C1 segment of cervical spinal cord (tissue), 14 donors: ENCODE measurements at regions not wholly inside any gene's neighbourhood (a gene's known extent, or its start where the extent isn't known, plus 50 kb on each side); places are given as distances from the start of the nearest gene placed in this dataset.

Experiments used
- DNase-seq, 14 donors: peaks; one replicate each; lab custom pipeline; 2025; lab: John Stamatoyannopoulos, UW

DNA sequence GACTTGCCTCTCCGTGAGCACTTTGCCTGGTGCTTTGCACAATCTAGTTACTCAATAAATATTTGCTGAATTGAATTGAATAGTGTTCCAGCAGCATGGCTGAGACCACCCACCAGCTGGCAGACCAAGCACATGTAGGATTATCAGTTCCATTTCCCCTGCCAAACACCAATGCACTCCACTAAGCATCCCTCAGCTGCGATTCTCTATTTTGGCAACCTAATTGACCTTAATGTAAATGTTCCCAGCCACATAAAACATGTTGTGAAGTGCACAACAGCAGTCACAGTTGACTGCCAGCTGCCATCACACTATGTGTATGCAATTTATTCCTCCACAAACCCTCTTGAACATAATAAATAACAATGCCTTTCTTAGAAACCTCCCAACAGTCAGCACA is 1879.4 kb upstream of the PIK3C3 start:
- DNase-seq: no peak

DNA sequence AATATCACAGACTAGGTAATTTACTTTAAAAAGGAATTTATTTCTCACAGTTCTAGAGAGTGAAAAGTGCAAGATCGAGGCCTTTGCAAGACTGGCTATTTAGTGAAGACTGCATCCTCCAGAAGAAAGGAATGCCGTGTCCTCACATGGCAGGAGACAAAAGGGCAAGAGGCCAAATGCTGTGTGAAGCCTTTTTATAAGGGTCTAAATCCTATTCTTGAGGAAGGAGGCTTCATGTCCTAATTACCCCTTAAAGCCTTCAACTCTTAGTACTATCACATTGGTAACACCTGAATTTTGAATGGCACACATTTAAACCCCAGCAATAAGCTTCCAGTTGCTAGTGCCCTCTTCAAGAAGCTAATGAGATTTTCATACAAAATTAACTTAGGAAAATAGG is 1882.3 kb upstream of the PIK3C3 start:
- no peak for DNase-seq

- DNase-seq: no peak
These were observed 1888.7 kb upstream of the PIK3C3 start for GRCh38 chr18:40066368-40066767.

GRCh38 chr18:40063488-40063887 is 1891.5 kb upstream of the PIK3C3 start:
- DNase-seq: no peak

GRCh38 chr18:40061086-40061485 is 1893.9 kb upstream of the PIK3C3 start:
- no peak for DNase-seq

GRCh38 chr18:40060562-40060961 is 1894.5 kb upstream of the PIK3C3 start:
- DNase-seq: no peak

DNA sequence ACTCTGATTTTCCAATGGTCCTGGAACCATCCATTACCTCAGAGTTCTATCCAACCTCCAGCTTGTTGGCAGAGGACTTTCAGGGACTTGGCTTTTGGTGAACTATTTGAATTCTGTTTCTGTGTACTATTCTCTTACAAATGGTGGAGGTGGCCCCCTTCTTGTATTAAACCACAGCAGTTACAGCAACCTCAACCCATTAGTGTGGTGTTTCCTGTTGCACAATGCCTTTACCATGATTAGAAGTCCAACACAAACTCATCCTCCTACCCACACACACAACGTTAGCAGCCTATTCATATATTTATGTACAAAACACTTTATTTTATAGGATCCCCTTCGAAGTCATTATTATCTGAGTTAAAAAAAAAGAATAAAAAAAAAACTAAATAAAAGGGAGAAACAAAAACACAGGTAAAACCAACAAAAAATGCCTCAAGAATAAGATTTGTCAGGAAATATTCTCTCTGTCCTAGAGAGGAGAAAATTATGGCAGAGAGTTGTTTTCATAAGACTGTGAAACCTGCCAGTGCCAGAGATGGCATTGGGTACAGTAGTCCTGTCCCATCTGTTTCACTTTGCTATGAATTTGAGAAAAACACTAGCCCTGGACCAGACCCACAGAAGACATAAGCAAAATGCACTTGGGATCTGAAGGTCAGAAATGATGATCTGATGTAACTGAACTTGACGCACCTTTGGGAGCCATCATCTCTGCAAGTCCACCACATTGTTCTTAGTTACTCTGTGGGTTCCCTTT is 1896.0 kb upstream of the PIK3C3 start:
- peak in 1 of 14 donors; percentile 42 for DNase-seq

- DNase-seq: peak in 1 of 14 donors; percentile 58
These were observed 1898.8 kb upstream of the PIK3C3 start for GRCh38 chr18:40056079-40056692.

DNA sequence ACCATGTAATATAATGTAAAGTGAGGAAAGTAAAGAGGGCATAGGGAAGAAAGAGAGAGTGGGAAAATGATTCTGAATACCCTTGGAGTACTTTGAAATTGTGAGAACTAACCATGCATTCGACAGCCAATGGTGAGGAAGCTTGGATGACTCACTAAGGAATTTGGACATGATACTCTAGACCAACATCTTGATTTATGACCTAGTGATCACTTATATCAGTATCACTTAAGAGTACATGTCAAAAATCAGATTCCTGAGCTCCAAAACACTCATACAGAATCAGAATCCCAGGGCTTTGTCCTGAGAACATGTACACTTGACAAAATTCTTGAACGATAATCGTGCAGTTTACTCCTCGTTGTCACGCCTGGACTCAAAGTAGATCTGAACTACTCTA is 1899.8 kb upstream of the PIK3C3 start:
- DNase-seq: no peak

GRCh38 chr18:40049716-40050115 is 1905.3 kb upstream of the PIK3C3 start:
- DNase-seq: no peak

DNA sequence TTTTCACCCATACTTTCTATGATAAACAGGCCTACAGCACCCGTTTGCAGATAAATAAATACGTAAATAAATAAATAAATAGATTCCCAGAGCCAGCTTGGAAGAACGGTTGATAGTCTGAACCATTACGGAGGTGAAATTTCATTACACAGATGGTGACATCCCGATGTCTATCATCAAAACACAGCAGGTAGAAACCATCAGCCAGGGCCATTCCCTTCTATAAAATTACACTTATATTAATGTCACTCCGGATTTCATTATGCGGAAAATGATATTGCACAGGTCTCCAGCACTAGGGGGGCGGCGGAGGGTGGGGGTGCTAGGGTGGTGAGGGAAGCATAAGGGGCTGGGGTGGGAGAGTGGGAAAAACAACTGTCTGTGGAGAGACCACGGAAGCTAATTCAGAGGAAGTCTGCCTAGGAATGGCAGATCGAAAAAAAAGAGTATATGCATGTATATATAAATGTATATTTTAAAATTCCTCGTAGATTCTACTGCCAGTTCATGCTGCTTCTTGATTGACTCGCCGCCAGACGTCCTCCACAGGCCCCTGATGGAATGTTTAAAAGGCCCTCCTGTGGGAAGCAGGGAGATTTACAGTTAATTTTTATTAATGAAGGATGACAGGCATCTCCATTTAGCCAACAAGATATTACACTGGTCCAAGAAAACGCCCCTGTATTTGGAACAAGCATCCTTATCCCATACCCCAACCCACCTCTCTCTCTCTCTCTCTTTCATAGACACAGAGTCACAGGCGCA is 1906.0 kb upstream of the PIK3C3 start:
- peak in 1 of 14 donors; percentile 75 for DNase-seq

GRCh38 chr18:40048253-40048652 is 1906.8 kb upstream of the PIK3C3 start:
- peak in 1 of 14 donors; percentile 26 for DNase-seq

DNA sequence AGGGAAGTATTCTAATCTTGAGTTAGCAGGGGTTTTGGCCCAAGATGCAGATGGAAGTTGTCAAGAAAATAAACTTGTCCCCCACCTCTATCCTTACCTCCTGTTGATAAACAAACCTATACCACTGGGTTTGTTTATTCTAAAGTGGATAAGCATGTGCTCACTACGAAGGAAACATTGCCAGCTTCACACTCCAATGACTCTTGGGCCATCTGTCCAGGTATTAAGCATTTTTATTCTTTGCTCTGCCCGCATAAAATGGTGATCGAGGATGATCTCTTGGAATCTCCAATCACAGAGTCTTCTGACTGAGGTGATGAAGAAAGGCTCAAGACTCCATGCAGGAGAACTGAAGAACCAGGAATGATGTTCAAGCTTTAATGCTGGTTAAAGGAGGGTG is 1908.4 kb upstream of the PIK3C3 start:
- DNase-seq: peak in 1 of 14 donors; percentile 85

DNA sequence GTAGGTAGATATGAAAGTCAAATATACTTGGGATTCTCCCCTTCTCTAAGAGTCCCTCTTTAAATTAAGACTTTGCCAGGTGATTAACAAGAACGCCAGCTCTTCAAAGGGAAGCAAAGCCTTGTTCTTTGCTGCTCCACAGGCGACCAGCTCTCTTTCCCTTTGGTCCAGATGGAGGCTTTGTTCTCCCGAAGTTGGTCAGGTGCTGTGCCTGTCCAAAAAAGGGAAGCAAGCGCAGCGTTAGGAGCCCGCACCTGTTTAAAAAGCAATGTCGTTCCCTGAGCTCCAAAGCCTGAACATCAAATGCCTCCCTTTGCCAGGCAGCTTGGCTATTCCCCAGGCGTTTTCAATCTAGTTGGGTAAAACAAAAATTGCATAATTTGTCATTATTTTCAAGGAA is 1913.1 kb upstream of the PIK3C3 start:
- peak in 1 of 14 donors; percentile 94 for DNase-seq

DNA sequence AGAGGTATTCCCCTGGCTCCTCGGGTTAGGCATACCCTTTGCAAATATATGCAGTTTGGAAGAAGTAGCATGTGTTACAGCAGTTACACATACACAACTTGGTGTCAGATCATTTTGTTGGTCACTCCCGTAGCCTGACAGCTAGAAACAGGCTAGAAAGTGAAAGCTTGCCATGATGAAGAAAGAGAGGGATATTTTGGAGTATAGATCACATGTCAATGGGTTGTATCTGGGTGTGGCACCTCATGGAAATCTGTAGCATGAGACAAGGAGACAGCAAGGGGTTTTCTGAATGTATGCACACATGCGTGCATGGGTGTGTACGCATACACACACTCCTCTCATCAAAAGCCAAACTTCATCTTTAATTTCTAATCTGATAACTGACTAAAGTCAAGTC is 1914.5 kb upstream of the PIK3C3 start:
- DNase-seq: no peak

GRCh38 chr18:40037356-40037755 is 1917.7 kb upstream of the PIK3C3 start:
- no peak for DNase-seq

GRCh38 chr18:40036861-40037260 is 1918.2 kb upstream of the PIK3C3 start:
- DNase-seq: no peak

- DNase-seq: no peak
These were observed 1919.1 kb upstream of the PIK3C3 start for GRCh38 chr18:40035966-40036365.

- DNase-seq: no peak
These were observed 1923.0 kb upstream of the PIK3C3 start for GRCh38 chr18:40032076-40032475.

DNA sequence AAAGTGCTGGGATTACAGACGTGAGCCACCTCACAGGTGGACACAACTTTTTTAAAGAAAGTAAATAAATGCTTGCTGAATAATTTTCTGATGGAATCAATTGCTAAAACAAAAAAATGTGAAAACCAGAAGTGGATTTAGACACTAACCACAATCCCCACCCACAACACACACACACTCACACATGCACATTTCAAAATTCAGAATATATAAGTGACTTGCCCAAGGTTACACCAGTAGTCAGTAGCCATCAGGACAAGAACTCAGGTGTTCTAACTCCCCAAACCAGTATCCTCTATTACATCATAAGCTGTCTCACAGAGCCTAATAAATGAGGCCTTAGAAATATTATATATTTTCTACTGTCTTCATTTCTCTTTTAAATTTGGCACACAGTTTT is 1923.6 kb upstream of the PIK3C3 start:
- DNase-seq: no peak

DNA sequence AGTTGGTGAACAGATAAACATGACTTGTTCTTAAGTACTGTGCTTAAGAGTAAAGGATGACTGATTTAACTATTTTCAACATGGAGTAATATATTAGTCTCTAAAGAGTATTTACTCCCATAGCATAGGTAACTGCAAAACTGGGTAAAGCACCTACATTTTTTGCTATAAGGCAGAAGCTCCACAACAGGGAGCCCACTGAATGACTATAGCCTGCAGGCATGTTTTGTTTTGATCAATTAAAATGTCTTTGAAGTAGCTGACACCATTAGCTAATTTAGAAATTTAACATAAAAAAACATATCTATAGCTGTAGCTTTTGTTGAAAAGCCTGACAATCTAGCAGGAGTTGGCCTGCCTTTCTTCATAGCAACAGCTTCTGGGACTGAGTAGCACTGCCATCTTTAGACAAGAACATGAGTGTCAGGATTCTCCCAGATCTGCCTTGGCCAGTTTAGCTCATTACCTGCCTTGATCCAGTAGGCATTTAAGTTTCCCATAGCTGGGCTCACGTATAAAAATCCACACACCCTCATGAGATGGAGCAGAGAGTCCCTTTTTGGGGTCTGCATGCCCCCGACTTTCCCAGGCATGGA is 1935.1 kb upstream of the PIK3C3 start:
- DNase-seq: no peak

DNA sequence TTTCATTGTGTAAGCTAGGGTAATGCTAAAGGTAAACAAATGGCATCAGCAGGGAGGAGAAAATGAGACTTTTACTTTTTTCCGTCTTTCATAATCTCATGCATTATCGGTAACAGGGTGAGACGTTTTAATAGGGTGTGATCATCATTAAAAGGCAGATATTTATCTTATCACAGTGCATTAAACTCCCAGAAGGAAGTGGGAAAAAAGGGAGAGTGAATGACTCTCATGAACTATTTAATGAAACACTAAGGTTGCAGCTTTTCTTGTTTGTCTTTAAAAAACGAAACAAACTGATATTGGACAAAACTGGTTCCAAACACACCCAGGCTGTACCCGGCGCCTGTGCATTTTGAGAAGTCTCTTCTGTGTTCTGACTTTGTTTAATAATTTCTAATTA is 1936.8 kb upstream of the PIK3C3 start:
- no peak for DNase-seq
